ENCODE measurements at regions not wholly inside any gene's neighbourhood (a gene's known extent, or its start where the extent isn't known, plus 50 kb on each side); places are given as distances from the start of the nearest gene placed in this dataset.

DNA sequence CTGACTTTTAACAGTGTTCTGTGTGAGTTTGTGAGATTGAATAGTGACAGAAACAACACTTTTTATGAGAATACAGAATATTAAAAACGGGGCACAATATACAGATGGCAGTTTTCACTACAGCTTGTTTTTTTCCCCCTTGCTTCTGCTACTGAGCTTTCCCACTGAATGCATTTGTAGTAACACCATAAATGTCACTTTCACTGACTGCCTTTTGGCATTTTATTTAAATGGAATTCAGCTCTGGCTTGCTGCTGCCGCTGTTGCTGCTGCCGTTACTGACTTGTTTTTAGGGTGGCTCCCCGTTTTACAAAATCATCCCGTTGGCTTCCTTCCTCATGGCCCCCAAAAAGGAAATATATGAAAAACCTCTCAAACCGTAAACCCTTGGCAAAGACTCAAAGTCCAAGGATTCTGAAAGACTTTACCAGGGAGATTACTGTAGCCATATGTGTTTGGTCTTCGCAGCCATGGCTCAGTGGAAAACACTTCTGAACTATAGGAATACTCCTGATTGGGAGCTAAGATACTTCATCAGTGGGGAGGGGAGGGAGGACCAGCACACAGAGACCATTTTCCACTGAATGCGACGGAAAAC lies 151.0 kb downstream of the NUF2 start:
- TF ChIP-seq EZH2phosphoT487 (IDR thresholded peaks at IDR 0.05; ENCODE audit: borderline replicate concordance, low read depth, low read length), result no peak
- TF ChIP-seq, protein P1, sequence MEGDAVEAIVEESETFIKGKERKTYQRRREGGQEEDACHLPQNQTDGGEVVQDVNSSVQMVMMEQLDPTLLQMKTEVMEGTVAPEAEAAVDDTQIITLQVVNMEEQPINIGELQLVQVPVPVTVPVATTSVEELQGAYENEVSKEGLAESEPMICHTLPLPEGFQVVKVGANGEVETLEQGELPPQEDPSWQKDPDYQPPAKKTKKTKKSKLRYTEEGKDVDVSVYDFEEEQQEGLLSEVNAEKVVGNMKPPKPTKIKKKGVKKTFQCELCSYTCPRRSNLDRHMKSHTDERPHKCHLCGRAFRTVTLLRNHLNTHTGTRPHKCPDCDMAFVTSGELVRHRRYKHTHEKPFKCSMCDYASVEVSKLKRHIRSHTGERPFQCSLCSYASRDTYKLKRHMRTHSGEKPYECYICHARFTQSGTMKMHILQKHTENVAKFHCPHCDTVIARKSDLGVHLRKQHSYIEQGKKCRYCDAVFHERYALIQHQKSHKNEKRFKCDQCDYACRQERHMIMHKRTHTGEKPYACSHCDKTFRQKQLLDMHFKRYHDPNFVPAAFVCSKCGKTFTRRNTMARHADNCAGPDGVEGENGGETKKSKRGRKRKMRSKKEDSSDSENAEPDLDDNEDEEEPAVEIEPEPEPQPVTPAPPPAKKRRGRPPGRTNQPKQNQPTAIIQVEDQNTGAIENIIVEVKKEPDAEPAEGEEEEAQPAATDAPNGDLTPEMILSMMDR (conservative IDR thresholded peaks at IDR 0.05; ENCODE audit: low read length), result no peak
